ENCODE measurements at regions not wholly inside any gene's neighbourhood (a gene's known extent, or its start where the extent isn't known, plus 50 kb on each side); places are given as distances from the start of the nearest gene placed in this dataset.

DNA sequence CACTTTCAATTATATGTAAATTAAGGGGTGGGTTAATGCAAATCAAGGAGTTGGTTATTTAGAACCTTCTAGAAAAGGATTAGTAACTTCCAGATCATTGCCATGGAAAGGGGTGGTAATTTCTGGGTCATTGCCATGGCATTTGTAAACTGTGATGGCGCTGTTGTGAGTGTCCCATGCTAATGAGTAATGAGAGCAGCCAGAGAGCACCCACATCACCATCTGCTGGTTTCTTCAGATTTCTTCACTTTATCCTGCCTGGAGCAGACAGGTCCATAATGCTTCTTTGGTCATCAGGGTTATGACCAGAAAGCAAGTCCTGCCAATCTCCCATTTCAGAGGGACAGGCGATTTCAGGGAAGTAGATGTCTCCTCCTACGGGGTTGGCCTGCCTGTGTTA, 311.3 kb upstream of the CNR1 start:
- intact Hi-C loops (cut with DNase I), result no loop called here
- H3K36me3 ChIP-seq (ENCODE audit: control insufficient read depth in 1 of 2, insufficient read depth in 2 of 2, low read length in 1 of 2), result no peaks in the 10 kb centered on the region
- no peak for ATAC-seq (ENCODE audit: low FRiP score)
- H3K27me3 ChIP-seq (ENCODE audit: control insufficient read depth in 1 of 2, insufficient read depth in 2 of 2, low read length in 1 of 2), result no peaks in the 10 kb centered on the region
- H3K27ac ChIP-seq (ENCODE audit: low read depth in 1 of 2, low read length in 2 of 2), result no peak overlapping the region
- DNase-seq, result no peak
- no peaks in the 10 kb centered on the region for H3K4me1 ChIP-seq (ENCODE audit: control insufficient read depth in 1 of 2, insufficient read depth in 2 of 2, low read length in 2 of 2)
- no peak overlapping the region for H3K4me3 ChIP-seq (ENCODE audit: low read length in 2 of 2)
- H3K9me3 ChIP-seq (ENCODE audit: control insufficient read depth, low read length), result no peaks in the 10 kb centered on the region
- 66 to 73% methylated on average over 3 of the region's 3 CpGs for WGBS, 2 donors

DNA sequence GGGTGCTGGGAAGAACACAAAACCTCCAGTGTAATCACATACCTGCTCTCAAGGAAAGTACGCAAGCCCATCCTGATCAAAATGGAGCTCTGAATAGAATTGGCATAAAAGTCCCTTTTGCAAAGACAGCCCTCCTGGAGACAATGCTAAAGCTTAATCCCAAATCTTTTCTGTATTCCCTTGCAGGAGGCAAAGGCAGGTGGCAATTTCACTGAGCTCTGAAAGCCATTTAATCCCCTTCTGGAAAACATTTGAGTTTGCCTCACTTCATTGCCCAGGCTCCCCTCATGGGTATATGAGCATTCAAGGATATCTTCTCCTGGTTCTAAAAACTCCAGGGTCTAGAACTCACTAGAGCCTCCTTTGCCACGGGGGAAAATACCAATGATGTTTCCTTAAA, 310.2 kb upstream of the CNR1 start:
- Histone ChIP-seq H3K4me1 (ENCODE audit: control insufficient read depth in 1 of 2, insufficient read depth in 2 of 2, low read length in 2 of 2) (no peaks in the 10 kb centered on the region), H3K36me3 (ENCODE audit: control insufficient read depth in 1 of 2, insufficient read depth in 2 of 2, low read length in 1 of 2) (no peaks in the 10 kb centered on the region), H3K27ac (ENCODE audit: low read depth in 1 of 2, low read length in 2 of 2) (no peak overlapping the region), H3K9me3 (ENCODE audit: control insufficient read depth, low read length) (no peaks in the 10 kb centered on the region), H3K4me3 (ENCODE audit: low read length in 2 of 2) (no peak overlapping the region), H3K27me3 (ENCODE audit: control insufficient read depth in 1 of 2, insufficient read depth in 2 of 2, low read length in 1 of 2) (no peaks in the 10 kb centered on the region)
- no peak for ATAC-seq (ENCODE audit: low FRiP score)
- WGBS, 2 donors, result 61 to 73% methylated on average over 2 of the region's 2 CpGs
- no peak for DNase-seq
- intact Hi-C loops (cut with DNase I), result no loop called here

DNA sequence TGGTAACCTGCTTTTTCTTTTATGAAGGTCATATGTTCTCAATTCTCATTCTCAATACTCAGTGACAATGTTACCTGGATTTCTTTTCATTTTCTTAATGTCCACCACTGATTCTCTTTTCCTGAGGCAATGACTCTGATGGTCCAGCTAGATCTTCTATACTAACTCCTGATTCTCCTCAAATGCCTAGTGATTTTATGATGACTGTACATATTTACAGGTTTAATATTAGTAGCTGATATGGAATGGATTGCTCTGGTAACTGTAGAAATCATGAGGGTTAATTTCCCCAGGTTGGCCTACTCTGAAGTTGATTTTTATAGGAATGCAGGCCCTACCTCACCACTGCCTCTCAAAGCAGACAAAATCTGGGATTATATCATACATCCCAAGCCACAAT, 308.6 kb upstream of the CNR1 start:
- Histone ChIP-seq H3K4me1 (ENCODE audit: control insufficient read depth in 1 of 2, insufficient read depth in 2 of 2, low read length in 2 of 2) (no peaks in the 10 kb centered on the region), H3K36me3 (ENCODE audit: control insufficient read depth in 1 of 2, insufficient read depth in 2 of 2, low read length in 1 of 2) (no peaks in the 10 kb centered on the region), H3K9me3 (ENCODE audit: control insufficient read depth, low read length) (no peaks in the 10 kb centered on the region), H3K27ac (ENCODE audit: low read depth in 1 of 2, low read length in 2 of 2) (no peak overlapping the region), H3K4me3 (ENCODE audit: low read length in 2 of 2) (no peak overlapping the region), H3K27me3 (ENCODE audit: control insufficient read depth in 1 of 2, insufficient read depth in 2 of 2, low read length in 1 of 2) (no peaks in the 10 kb centered on the region)
- DNase-seq, result no peak
- intact Hi-C loops (cut with DNase I), result no loop called here
- no peak for ATAC-seq (ENCODE audit: low FRiP score)

DNA sequence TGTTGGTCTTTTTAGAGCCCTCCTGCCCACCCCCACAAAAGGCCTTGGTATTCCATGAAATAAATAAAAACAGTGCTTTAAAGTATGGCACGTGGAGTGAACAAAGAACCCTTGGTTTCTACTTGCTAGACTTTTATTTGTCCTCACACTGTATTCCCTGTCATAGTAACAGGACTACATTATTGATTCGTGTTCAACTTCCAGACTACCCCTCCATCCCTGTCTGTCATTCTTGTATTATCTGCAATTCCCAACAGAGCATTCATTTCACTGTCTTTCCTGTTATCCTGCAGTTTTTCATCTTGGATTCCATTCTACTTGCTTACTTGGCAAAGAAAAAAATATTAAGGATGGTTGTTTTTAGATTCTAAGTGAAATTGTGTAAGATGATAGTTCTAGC, 307.4 kb upstream of the CNR1 start:
- intact Hi-C loops (cut with DNase I), result no loop called here
- WGBS, 2 donors, result 58 to 59% methylated on average over 2 of the region's 2 CpGs

DNA sequence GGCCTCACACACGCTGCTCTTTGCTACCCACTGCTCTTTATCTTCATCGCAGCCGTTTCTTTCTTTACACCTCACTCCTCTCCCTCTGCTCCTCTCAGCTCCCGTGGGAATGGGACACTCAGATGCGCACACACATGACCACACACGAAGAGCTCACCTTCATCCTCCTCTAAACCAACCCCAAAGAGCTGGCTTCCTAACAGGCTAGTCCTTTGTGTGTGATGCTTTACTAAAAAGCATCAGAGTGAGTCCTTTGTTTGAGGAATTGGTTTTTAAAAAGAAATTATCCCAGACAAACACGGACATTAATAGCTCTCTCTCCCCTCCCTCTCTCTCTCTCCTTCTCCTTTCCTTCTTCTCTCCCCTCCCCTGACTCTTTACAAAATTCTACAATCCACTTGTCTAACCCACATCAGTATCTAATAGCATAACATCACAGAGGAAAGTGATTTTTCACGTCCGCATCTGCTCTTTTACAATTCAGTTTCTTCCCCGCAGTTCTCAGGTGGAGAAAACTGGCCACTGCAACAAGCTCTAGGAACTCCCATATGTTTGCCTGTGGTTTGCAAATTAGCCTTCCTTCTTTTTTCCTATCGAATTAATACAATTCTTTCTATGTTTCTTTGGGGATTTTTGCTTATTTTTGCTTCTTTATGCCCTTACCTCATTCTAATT, 306.8 kb upstream of the CNR1 start:
- no peak for ATAC-seq (ENCODE audit: low FRiP score)
- peaks cover 0 to 1% of the 10 kb centered on the region in 2 donors for H3K27me3 ChIP-seq (ENCODE audit: control insufficient read depth in 1 of 2, insufficient read depth in 2 of 2, low read length in 1 of 2)
- H3K36me3 ChIP-seq (ENCODE audit: control insufficient read depth in 1 of 2, insufficient read depth in 2 of 2, low read length in 1 of 2), result no peaks in the 10 kb centered on the region
- H3K4me3 ChIP-seq (ENCODE audit: low read length in 2 of 2), result no peak overlapping the region
- WGBS, 2 donors, result 55 to 57% methylated on average over 9 to 11 of the region's 11 CpGs
- H3K9me3 ChIP-seq (ENCODE audit: control insufficient read depth, low read length), result peaks cover 2% of the 10 kb centered on the region
- intact Hi-C loops (cut with DNase I), result no loop called here
- H3K4me1 ChIP-seq (ENCODE audit: control insufficient read depth in 1 of 2, insufficient read depth in 2 of 2, low read length in 2 of 2), result no peaks in the 10 kb centered on the region
- DNase-seq, result no peak
- H3K27ac ChIP-seq (ENCODE audit: low read depth in 1 of 2, low read length in 2 of 2), result no peak overlapping the region

More for the DNA sequence above, 307.4 kb upstream of the CNR1 start:
- ATAC-seq (ENCODE audit: low FRiP score) (no peak), DNase-seq (no peak)
- Histone ChIP-seq H3K36me3 (ENCODE audit: control insufficient read depth in 1 of 2, insufficient read depth in 2 of 2, low read length in 1 of 2) (no peaks in the 10 kb centered on the region), H3K4me3 (ENCODE audit: low read length in 2 of 2) (no peak overlapping the region), H3K4me1 (ENCODE audit: control insufficient read depth in 1 of 2, insufficient read depth in 2 of 2, low read length in 2 of 2) (no peaks in the 10 kb centered on the region), H3K9me3 (ENCODE audit: control insufficient read depth, low read length) (peaks cover under 1% of the 10 kb centered on the region), H3K27me3 (ENCODE audit: control insufficient read depth in 1 of 2, insufficient read depth in 2 of 2, low read length in 1 of 2) (peaks cover 0 to under 1% of the 10 kb centered on the region in 2 donors), H3K27ac (ENCODE audit: low read depth in 1 of 2, low read length in 2 of 2) (no peak overlapping the region)

DNA sequence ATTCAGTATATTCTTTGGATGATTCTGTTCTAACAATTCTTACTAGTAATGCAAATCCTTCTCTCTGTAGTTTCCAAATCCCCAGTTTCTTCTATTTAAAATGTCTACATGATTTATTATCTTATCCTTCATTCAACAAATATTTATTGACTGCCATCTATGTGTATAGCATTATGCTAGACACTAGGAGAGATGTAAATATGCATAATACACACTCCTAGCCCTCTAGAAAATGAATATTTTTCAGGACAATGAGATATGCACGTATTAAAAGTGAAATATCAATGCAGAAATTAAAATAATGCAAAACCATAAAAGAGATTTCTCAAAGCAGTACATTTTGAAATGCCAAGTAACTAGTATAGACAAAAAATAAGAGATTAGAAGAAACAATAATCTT, 293.5 kb upstream of the CNR1 start:
- intact Hi-C loops (cut with DNase I), result no loop called here
- Histone ChIP-seq H3K4me3 (ENCODE audit: low read length in 2 of 2) (no peak overlapping the region), H3K27ac (ENCODE audit: low read depth in 1 of 2, low read length in 2 of 2) (no peak overlapping the region), H3K4me1 (ENCODE audit: control insufficient read depth in 1 of 2, insufficient read depth in 2 of 2, low read length in 2 of 2) (no peaks in the 10 kb centered on the region), H3K9me3 (ENCODE audit: control insufficient read depth, low read length) (peaks cover 2% of the 10 kb centered on the region), H3K36me3 (ENCODE audit: control insufficient read depth in 1 of 2, insufficient read depth in 2 of 2, low read length in 1 of 2) (no peaks in the 10 kb centered on the region), H3K27me3 (ENCODE audit: control insufficient read depth in 1 of 2, insufficient read depth in 2 of 2, low read length in 1 of 2) (no peaks in the 10 kb centered on the region)
- ATAC-seq (ENCODE audit: low FRiP score), result no peak
- WGBS, 2 donors, result 74 to 75% methylated on average over 1 of the region's 1 CpG
- DNase-seq, result no peak

DNA sequence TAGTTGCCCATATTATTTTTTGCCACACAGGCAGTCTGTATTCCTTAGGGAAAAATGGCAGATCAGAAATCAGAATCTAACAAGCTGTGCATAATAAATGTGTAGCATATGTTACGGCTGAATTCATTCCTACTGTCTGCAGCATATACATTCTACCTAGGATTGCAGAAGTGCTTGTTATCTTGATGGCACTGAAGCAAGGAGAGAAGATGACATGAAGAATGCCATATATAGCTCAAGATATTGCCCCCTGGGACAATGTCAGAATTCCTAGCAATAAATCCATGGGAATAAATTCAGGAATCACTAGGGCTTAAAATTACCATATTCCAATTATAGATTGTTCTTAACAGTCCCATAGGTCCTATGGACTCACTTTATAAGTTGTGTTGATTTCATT, 293.0 kb upstream of the CNR1 start:
- no peaks in the 10 kb centered on the region for H3K4me1 ChIP-seq (ENCODE audit: control insufficient read depth in 1 of 2, insufficient read depth in 2 of 2, low read length in 2 of 2)
- no peaks in the 10 kb centered on the region for H3K27me3 ChIP-seq (ENCODE audit: control insufficient read depth in 1 of 2, insufficient read depth in 2 of 2, low read length in 1 of 2)
- ATAC-seq (ENCODE audit: low FRiP score), result no peak
- DNase-seq, result no peak
- WGBS, 2 donors, result 88 to 94% methylated on average over 1 of the region's 1 CpG
- intact Hi-C loops (cut with DNase I), result no loop called here
- H3K36me3 ChIP-seq (ENCODE audit: control insufficient read depth in 1 of 2, insufficient read depth in 2 of 2, low read length in 1 of 2), result no peaks in the 10 kb centered on the region
- peaks cover 2% of the 10 kb centered on the region for H3K9me3 ChIP-seq (ENCODE audit: control insufficient read depth, low read length)
- no peak overlapping the region for H3K4me3 ChIP-seq (ENCODE audit: low read length in 2 of 2)
- no peak overlapping the region for H3K27ac ChIP-seq (ENCODE audit: low read depth in 1 of 2, low read length in 2 of 2)

DNA sequence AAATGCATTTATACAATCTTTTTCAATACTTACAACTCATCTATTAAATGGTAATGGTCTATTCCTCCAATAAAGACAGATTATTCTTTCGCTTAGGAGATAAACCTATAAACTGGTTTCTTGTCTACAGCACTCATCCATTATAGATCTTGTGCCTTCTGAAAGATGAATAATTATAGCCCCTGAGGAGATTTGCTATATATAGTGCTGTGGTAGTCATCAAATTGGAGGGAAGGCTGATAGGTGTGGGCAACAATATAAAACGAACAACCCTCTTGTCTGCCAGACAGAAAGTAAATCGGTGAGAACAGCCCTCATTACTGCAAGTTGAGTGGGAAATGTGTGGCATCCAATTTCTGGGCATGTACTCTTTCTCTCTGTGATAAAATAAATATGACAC, 292.5 kb upstream of the CNR1 start:
- DNase-seq (no peak), ATAC-seq (ENCODE audit: low FRiP score) (no peak)
- no peaks in the 10 kb centered on the region for H3K36me3 ChIP-seq (ENCODE audit: control insufficient read depth in 1 of 2, insufficient read depth in 2 of 2, low read length in 1 of 2)
- H3K4me3 ChIP-seq (ENCODE audit: low read length in 2 of 2), result no peak overlapping the region
- peaks cover 2% of the 10 kb centered on the region for H3K9me3 ChIP-seq (ENCODE audit: control insufficient read depth, low read length)
- WGBS, 2 donors, result 74 to 76% methylated on average over 3 of the region's 3 CpGs
- no peak overlapping the region for H3K27ac ChIP-seq (ENCODE audit: low read depth in 1 of 2, low read length in 2 of 2)
- intact Hi-C loops (cut with DNase I), result no loop called here
- no peaks in the 10 kb centered on the region for H3K4me1 ChIP-seq (ENCODE audit: control insufficient read depth in 1 of 2, insufficient read depth in 2 of 2, low read length in 2 of 2)
- no peaks in the 10 kb centered on the region for H3K27me3 ChIP-seq (ENCODE audit: control insufficient read depth in 1 of 2, insufficient read depth in 2 of 2, low read length in 1 of 2)

DNA sequence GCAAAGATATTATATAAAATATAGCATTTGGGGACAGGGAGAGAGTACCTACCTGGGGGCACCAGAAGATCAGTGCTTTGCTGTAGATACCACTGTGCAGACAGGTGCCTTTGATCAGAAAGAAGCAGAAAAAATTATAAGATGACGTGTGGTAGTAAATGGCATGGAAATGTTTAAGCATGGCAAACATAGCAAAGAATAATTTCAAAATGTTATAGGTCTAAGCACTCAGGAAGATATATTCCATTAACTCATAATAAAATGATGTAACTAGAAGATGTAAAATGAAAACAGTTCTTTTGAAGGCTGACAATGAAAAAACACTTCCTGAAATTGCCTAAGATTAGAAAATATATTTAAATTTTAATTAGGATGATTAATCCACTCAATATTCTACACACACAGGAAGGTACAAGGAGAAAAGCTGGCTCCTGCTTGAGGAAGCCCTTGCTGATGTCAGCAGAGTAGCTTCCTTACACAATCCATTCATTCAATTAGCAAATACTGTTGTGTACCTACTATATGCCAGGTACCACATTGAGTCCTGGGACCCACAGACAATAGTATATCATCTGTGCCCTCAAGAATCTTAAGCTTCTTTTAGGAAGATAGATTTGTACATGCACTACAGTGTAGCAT, 290.2 kb upstream of the CNR1 start:
- intact Hi-C loops (cut with DNase I), result no loop called here
- 69 to 84% methylated on average over 1 of the region's 1 CpG for WGBS, 2 donors

More for the DNA sequence above, 290.2 kb upstream of the CNR1 start:
- H3K36me3 ChIP-seq (ENCODE audit: control insufficient read depth in 1 of 2, insufficient read depth in 2 of 2, low read length in 1 of 2), result no peaks in the 10 kb centered on the region
- H3K27me3 ChIP-seq (ENCODE audit: control insufficient read depth in 1 of 2, insufficient read depth in 2 of 2, low read length in 1 of 2), result no peaks in the 10 kb centered on the region
- no peak overlapping the region for H3K4me3 ChIP-seq (ENCODE audit: low read length in 2 of 2)
- no peaks in the 10 kb centered on the region for H3K9me3 ChIP-seq (ENCODE audit: control insufficient read depth, low read length)
- H3K27ac ChIP-seq (ENCODE audit: low read depth in 1 of 2, low read length in 2 of 2), result no peak overlapping the region
- DNase-seq, result no peak
- no peak for ATAC-seq (ENCODE audit: low FRiP score)
- no peaks in the 10 kb centered on the region for H3K4me1 ChIP-seq (ENCODE audit: control insufficient read depth in 1 of 2, insufficient read depth in 2 of 2, low read length in 2 of 2)

Measured in aorta (tissue), 5 donors.